GM23338 (cell line): ENCODE measurements at regions not wholly inside any gene's neighbourhood (a gene's known extent, or its start where the extent isn't known, plus 50 kb on each side); places are given as distances from the start of the nearest gene placed in this dataset.
A peak's percentile ranks its signal among the peaks of the same experiment; 100 is the strongest.

Experiments
- ATAC-seq: fragments of 200-7000 bp; cut with Tn5 transposase; 3 replicates; pipeline ENCODE4 v1.9.1; 2020
- DNase-seq: peaks from one replicate; pipeline ENCODE4 v3.0.0-alpha.2; 2015; ENCODE audit warnings: low spot score
- H2AFZ ChIP-seq: fragments of 200-600 bp; sonication (generic); 2 replicates; pipeline ENCODE4 v1.8.0; 2016; ENCODE audit warnings: antibody characterized with exemption, mild to moderate bottlenecking, moderate library complexity
- H3F3A ChIP-seq: fragments of 200-600 bp; sonication (generic); replicated peaks from 2 replicates; pipeline ENCODE4 v1.8.0; 2017; ENCODE audit warnings: antibody characterized with exemption, mixed run types, low read depth
- H3K27ac ChIP-seq: fragments of 200-600 bp; sonication (generic); 2 replicates; pipeline ENCODE4 v1.6.1; 2016; ENCODE audit warnings: low read depth
- H3K27me3 ChIP-seq: fragments of 200-600 bp; sonication (generic); 2 replicates; pipeline ENCODE4 v1.8.0; 2016; ENCODE audit warnings: mild to moderate bottlenecking, mixed run types, moderate library complexity; ENCODE audit not compliant: insufficient read depth
- H3K36me3 ChIP-seq: fragments of 200-600 bp; sonication (generic); 2 replicates; pipeline ENCODE4 v1.8.0; 2016; ENCODE audit warnings: mild to moderate bottlenecking; ENCODE audit not compliant: insufficient read depth
- H3K4me1 ChIP-seq: fragments of 200-600 bp; sonication (generic); 2 replicates; pipeline ENCODE4 v1.8.0; 2016; ENCODE audit warnings: mild to moderate bottlenecking, moderate library complexity; ENCODE audit not compliant: insufficient read depth
- H3K4me2 ChIP-seq: fragments of 200-600 bp; sonication (generic); 2 replicates; pipeline ENCODE4 v1.7.1; 2017; ENCODE audit warnings: mixed run types
- H3K4me3 ChIP-seq: fragments of 200-600 bp; sonication (generic); 2 replicates; pipeline ENCODE4 v1.6.1; 2016; ENCODE audit warnings: mixed run types
- H3K79me2 ChIP-seq: fragments of 200-600 bp; sonication (generic); replicated peaks from 2 replicates; pipeline ENCODE4 v1.8.0; 2017; ENCODE audit warnings: mild to moderate bottlenecking; ENCODE audit not compliant: insufficient read depth
- H3K9me2 ChIP-seq: fragments of 200-600 bp; sonication (generic); 2 replicates; pipeline ENCODE4 v1.8.0; 2017; ENCODE audit not compliant: insufficient read depth
- H4K20me1 ChIP-seq: fragments of 200-600 bp; sonication (generic); replicated peaks from 2 replicates; pipeline ENCODE4 v1.8.0; 2017; ENCODE audit warnings: mild to moderate bottlenecking; ENCODE audit not compliant: insufficient read depth
- H3K27ac Mint-ChIP-seq: 2 replicates; pipeline ENCODE4 v1.8.0; 2020; ENCODE audit warnings: inconsistent platforms, mild to moderate bottlenecking, moderate library complexity, mixed read lengths
- H3K27me3 Mint-ChIP-seq: 3 replicates; pipeline ENCODE4 v1.8.0; 2022; ENCODE audit warnings: low read depth, mild to moderate bottlenecking, moderate library complexity, mixed read lengths, inconsistent platforms; ENCODE audit not compliant: insufficient read depth, poor library complexity
- H3K36me3 Mint-ChIP-seq: 3 replicates; pipeline ENCODE4 v1.8.0; 2021; ENCODE audit warnings: low read depth, mild to moderate bottlenecking, inconsistent platforms, moderate library complexity, mixed read lengths
- H3K4me1 Mint-ChIP-seq: 3 replicates; pipeline ENCODE4 v1.8.0; 2020; ENCODE audit warnings: mild to moderate bottlenecking, inconsistent platforms, mixed read lengths
- H3K4me3 Mint-ChIP-seq: 3 replicates; pipeline ENCODE4 v1.8.0; 2021; ENCODE audit warnings: moderate library complexity, mild to moderate bottlenecking, inconsistent platforms, mixed read lengths
- H3K9me3 Mint-ChIP-seq: 3 replicates; pipeline ENCODE4 v1.8.0; 2020; ENCODE audit warnings: moderate library complexity, mild to moderate bottlenecking, inconsistent platforms, mixed read lengths
- CREB1 ChIP-seq: fragments of 250-450 bp; sonication (Bioruptor Pico); IDR thresholded peaks from 2 replicates; pipeline ENCODE4 v1.5.0; 2020; ENCODE audit warnings: low read depth, mild to moderate bottlenecking, moderate library complexity
- CTCF ChIP-seq, 2 experiments: fragments of 200-600 bp in 1 of 2; sonication (generic) in 1 of 2; conservative IDR thresholded peaks; 2 replicates each; pipeline versions ENCODE4 v1.5.1 to v1.6.1; 2016 to 2017; ENCODE audit warnings: antibody characterized with exemption in 2 of 2, low read depth in 2 of 2, mild to moderate bottlenecking in 2 of 2, moderate library complexity in 1 of 2
- ETS1 ChIP-seq: IDR thresholded peaks from 2 replicates; pipeline ENCODE4 v1.6.1; 2016; ENCODE audit warnings: antibody characterized with exemption
- EZH2 ChIP-seq: fragments of 200-600 bp; sonication (generic); IDR thresholded peaks from one replicate; pipeline ENCODE4 v1.8.0; 2017; ENCODE audit warnings: antibody characterized with exemption, mild to moderate bottlenecking, low read depth; ENCODE audit not compliant: unreplicated experiment
- EZH2phosphoT487 ChIP-seq: fragments of 200-600 bp; sonication (generic); IDR thresholded peaks from one replicate; pipeline ENCODE4 v1.8.1; 2018; ENCODE audit warnings: antibody characterized with exemption; ENCODE audit not compliant: unreplicated experiment
- JUNB ChIP-seq: IDR thresholded peaks from one replicate; pipeline ENCODE4 v1.6.1; 2016; ENCODE audit warnings: antibody characterized with exemption; ENCODE audit not compliant: unreplicated experiment
- NANOG ChIP-seq: IDR thresholded peaks from 2 replicates; pipeline ENCODE4 v1.6.1; 2016; ENCODE audit warnings: antibody characterized with exemption, borderline replicate concordance
- POLR2AphosphoS5 ChIP-seq: IDR thresholded peaks from 2 replicates; pipeline ENCODE4 v1.6.1; 2016; ENCODE audit warnings: antibody characterized with exemption, low read depth
- REST ChIP-seq: IDR thresholded peaks from one replicate; pipeline ENCODE4 v1.6.1; 2018; ENCODE audit warnings: antibody characterized with exemption; ENCODE audit not compliant: unreplicated experiment
- STAT1 ChIP-seq: IDR thresholded peaks from one replicate; pipeline ENCODE4 v1.6.1; 2016; ENCODE audit warnings: antibody characterized with exemption; ENCODE audit not compliant: unreplicated experiment
- ZNF114 ChIP-seq: fragments of 250-450 bp; sonication (Bioruptor Pico); IDR thresholded peaks from 2 replicates; pipeline ENCODE4 v1.5.0; 2020; ENCODE audit warnings: mild to moderate bottlenecking, moderate library complexity
- ZNF331 ChIP-seq: fragments of 250-450 bp; sonication (Bioruptor Pico); IDR thresholded peaks from 2 replicates; pipeline ENCODE4 v1.5.0; 2020; ENCODE audit warnings: low read depth, mild to moderate bottlenecking, moderate library complexity
- ZNF462 ChIP-seq: fragments of 250-450 bp; sonication (Bioruptor Pico); IDR thresholded peaks from 2 replicates; pipeline ENCODE4 v1.5.0; 2020; ENCODE audit warnings: mild to moderate bottlenecking, moderate library complexity

GRCh38 chr22:26910845-26911244 lies 253.5 kb downstream of the MIAT start:
- Histone ChIP-seq H3K4me2 (peak overlapping the region; percentile 67; the same call in 1 of the 2 replicates), H3F3A (no peaks in the 10 kb centered on the region), H3K27me3 (no peaks in the 10 kb centered on the region), H3K79me2 (no peaks in the 10 kb centered on the region), H3K27ac (no peak overlapping the region), H3K4me1 (peaks cover 31% of the 10 kb centered on the region), H4K20me1 (no peaks in the 10 kb centered on the region), H2AFZ (0 out of 2 replicates have a peak overlapping the region, but pooled peaks have one; percentile 19), H3K36me3 (no peaks in the 10 kb centered on the region), H3K9me2 (no peaks in the 10 kb centered on the region), H3K4me3 (no peak overlapping the region)
- Mint-ChIP-seq H3K36me3 (no peaks in the 10 kb centered on the region), H3K4me1 (peaks cover 55% of the 10 kb centered on the region), H3K4me3 (no peak overlapping the region), H3K27ac (no peak overlapping the region), H3K27me3 (peaks cover 21% of the 10 kb centered on the region), H3K9me3 (no peaks in the 10 kb centered on the region)
- ATAC-seq: no peak; the same call in 2 of the 3 replicates
- no peak for TF ChIP-seq ZNF331 (CRISPR knock-in tag)
- no peak for TF ChIP-seq ETS1
- no peak for TF ChIP-seq CREB1 (CRISPR knock-in tag)
- TF ChIP-seq EZH2phosphoT487: no peak
- TF ChIP-seq ZNF462 (CRISPR knock-in tag): no peak
- no peak for TF ChIP-seq STAT1
- no peak for TF ChIP-seq JUNB
- no peak for TF ChIP-seq POLR2AphosphoS5
- no peak for TF ChIP-seq NANOG
- TF ChIP-seq EZH2: no peak
- no peak for TF ChIP-seq REST
- TF ChIP-seq CTCF (conservative IDR thresholded peaks at IDR 0.05; ENCODE audit: low read depth in 2 of 2): no peak
- TF ChIP-seq ZNF114 (CRISPR knock-in tag): no peak
- no peak for DNase-seq
